ENCODE measurements at regions not wholly inside any gene's neighbourhood (a gene's known extent, or its start where the extent isn't known, plus 50 kb on each side); places are given as distances from the start of the nearest gene placed in this dataset.
A peak's percentile ranks its signal among the peaks of the same experiment; 100 is the strongest.

DNA sequence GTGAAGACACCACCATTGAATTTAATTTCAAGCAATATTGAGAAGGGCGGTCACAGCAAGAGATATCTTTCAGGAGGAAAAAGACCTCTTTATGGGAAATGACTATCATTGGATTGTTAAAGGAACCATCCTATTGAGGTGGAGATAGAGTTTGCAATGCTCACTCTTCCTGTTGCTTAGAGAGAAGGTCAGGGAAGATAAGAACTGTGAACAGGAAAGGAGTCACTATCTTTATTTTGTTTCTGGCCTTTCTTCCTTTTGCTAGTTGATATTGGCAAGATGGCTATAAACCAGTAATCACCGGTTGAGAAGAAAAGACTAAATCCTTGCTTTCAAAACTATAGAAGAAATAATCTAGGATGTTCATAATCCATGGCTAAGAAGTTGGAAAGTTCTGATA lies 112.1 kb upstream of the TMEM108 start (continued):
- TF ChIP-seq, protein P1, sequence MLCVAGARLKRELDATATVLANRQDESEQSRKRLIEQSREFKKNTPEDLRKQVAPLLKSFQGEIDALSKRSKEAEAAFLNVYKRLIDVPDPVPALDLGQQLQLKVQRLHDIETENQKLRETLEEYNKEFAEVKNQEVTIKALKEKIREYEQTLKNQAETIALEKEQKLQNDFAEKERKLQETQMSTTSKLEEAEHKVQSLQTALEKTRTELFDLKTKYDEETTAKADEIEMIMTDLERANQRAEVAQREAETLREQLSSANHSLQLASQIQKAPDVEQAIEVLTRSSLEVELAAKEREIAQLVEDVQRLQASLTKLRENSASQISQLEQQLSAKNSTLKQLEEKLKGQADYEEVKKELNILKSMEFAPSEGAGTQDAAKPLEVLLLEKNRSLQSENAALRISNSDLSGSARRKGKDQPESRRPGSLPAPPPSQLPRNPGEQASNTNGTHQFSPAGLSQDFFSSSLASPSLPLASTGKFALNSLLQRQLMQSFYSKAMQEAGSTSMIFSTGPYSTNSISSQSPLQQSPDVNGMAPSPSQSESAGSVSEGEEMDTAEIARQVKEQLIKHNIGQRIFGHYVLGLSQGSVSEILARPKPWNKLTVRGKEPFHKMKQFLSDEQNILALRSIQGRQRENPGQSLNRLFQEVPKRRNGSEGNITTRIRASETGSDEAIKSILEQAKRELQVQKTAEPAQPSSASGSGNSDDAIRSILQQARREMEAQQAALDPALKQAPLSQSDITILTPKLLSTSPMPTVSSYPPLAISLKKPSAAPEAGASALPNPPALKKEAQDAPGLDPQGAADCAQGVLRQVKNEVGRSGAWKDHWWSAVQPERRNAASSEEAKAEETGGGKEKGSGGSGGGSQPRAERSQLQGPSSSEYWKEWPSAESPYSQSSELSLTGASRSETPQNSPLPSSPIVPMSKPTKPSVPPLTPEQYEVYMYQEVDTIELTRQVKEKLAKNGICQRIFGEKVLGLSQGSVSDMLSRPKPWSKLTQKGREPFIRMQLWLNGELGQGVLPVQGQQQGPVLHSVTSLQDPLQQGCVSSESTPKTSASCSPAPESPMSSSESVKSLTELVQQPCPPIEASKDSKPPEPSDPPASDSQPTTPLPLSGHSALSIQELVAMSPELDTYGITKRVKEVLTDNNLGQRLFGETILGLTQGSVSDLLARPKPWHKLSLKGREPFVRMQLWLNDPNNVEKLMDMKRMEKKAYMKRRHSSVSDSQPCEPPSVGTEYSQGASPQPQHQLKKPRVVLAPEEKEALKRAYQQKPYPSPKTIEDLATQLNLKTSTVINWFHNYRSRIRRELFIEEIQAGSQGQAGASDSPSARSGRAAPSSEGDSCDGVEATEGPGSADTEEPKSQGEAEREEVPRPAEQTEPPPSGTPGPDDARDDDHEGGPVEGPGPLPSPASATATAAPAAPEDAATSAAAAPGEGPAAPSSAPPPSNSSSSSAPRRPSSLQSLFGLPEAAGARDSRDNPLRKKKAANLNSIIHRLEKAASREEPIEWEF (CRISPR knock-in tag; IDR thresholded peaks at IDR 0.05): no peak
- TF ChIP-seq HDAC1 (IDR thresholded peaks at IDR 0.05): no peak
- no peak for TF ChIP-seq HDGF (IDR thresholded peaks at IDR 0.05)
- no peak for TF ChIP-seq FOSL1 (tag; conservative IDR thresholded peaks at IDR 0.05)
- no peak for TF ChIP-seq STAG1 (CRISPR knock-in tag; IDR thresholded peaks at IDR 0.05; ENCODE audit: borderline replicate concordance)
- TF ChIP-seq, protein P2, sequence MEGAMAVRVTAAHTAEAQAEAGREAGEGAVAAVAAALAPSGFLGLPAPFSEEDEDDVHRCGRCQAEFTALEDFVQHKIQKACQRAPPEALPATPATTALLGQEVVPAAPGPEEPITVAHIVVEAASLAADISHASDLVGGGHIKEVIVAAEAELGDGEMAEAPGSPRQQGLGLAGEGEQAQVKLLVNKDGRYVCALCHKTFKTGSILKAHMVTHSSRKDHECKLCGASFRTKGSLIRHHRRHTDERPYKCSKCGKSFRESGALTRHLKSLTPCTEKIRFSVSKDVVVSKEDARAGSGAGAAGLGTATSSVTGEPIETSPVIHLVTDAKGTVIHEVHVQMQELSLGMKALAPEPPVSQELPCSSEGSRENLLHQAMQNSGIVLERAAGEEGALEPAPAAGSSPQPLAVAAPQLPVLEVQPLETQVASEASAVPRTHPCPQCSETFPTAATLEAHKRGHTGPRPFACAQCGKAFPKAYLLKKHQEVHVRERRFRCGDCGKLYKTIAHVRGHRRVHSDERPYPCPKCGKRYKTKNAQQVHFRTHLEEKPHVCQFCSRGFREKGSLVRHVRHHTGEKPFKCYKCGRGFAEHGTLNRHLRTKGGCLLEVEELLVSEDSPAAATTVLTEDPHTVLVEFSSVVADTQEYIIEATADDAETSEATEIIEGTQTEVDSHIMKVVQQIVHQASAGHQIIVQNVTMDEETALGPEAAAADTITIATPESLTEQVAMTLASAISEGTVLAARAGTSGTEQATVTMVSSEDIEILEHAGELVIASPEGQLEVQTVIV (CRISPR knock-in tag; IDR thresholded peaks at IDR 0.05; ENCODE audit: borderline replicate concordance): no peak
- peak; percentile 78 for TF ChIP-seq CBFA2T2 (conservative IDR thresholded peaks at IDR 0.05)
- no peak for TF ChIP-seq SIN3B (IDR thresholded peaks at IDR 0.05; ENCODE audit: low read depth)
- TF ChIP-seq ARNT (IDR thresholded peaks at IDR 0.05): no peak
- TF ChIP-seq, protein P3, sequence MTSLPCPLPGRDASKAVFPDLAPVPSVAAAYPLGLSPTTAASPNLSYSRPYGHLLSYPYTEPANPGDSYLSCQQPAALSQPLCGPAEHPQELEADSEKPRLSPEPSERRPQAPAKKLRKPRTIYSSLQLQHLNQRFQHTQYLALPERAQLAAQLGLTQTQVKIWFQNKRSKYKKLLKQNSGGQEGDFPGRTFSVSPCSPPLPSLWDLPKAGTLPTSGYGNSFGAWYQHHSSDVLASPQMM (CRISPR knock-in tag; IDR thresholded peaks at IDR 0.05): no peak
- no peak for TF ChIP-seq KAT7 (CRISPR knock-in tag; IDR thresholded peaks at IDR 0.05; ENCODE audit: borderline replicate concordance)
- no peak for TF ChIP-seq EHMT2 (IDR thresholded peaks at IDR 0.05)
- no peak for TF ChIP-seq U2AF2 (optimal IDR thresholded peaks at IDR 0.05; ENCODE audit: low read depth, low read length)
- TF ChIP-seq ZNF232 (CRISPR knock-in tag; IDR thresholded peaks at IDR 0.05): no peak
- peak; percentile 84 for TF ChIP-seq ARID1B (IDR thresholded peaks at IDR 0.05)
- no peak for TF ChIP-seq NFE2L1 (tag; IDR thresholded peaks at IDR 0.05; ENCODE audit: borderline replicate concordance, low read depth)
- TF ChIP-seq, protein P4, sequence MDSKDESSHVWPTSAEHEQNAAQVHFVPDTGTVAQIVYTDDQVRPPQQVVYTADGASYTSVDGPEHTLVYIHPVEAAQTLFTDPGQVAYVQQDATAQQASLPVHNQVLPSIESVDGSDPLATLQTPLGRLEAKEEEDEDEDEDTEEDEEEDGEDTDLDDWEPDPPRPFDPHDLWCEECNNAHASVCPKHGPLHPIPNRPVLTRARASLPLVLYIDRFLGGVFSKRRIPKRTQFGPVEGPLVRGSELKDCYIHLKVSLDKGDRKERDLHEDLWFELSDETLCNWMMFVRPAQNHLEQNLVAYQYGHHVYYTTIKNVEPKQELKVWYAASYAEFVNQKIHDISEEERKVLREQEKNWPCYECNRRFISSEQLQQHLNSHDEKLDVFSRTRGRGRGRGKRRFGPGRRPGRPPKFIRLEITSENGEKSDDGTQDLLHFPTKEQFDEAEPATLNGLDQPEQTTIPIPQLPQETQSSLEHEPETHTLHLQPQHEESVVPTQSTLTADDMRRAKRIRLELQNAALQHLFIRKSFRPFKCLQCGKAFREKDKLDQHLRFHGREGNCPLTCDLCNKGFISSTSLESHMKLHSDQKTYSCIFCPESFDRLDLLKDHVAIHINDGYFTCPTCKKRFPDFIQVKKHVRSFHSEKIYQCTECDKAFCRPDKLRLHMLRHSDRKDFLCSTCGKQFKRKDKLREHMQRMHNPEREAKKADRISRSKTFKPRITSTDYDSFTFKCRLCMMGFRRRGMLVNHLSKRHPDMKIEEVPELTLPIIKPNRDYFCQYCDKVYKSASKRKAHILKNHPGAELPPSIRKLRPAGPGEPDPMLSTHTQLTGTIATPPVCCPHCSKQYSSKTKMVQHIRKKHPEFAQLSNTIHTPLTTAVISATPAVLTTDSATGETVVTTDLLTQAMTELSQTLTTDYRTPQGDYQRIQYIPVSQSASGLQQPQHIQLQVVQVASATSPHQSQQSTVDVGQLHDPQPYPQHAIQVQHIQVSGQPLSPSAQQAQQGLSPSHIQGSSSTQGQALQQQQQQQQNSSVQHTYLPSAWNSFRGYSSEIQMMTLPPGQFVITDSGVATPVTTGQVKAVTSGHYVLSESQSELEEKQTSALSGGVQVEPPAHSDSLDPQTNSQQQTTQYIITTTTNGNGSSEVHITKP (IDR thresholded peaks at IDR 0.05; ENCODE audit: partially characterized antibody): no peak
